HG03103 (cell line): ENCODE measurements at regions not wholly inside any gene's neighbourhood (a gene's known extent, or its start where the extent isn't known, plus 50 kb on each side); places are given as distances from the start of the nearest gene placed in this dataset.

Experiments
- ATAC-seq: cut with Tn5 transposase; IDR thresholded peaks from one replicate; pipeline ENCODE4 v1.9.1; 2021; ENCODE audit warnings: low read depth; ENCODE audit not compliant: unreplicated experiment

GRCh38 chr9:96135076-96135752 lies 166.8 kb downstream of the HSD17B3 start:
- ATAC-seq = no peak

DNA sequence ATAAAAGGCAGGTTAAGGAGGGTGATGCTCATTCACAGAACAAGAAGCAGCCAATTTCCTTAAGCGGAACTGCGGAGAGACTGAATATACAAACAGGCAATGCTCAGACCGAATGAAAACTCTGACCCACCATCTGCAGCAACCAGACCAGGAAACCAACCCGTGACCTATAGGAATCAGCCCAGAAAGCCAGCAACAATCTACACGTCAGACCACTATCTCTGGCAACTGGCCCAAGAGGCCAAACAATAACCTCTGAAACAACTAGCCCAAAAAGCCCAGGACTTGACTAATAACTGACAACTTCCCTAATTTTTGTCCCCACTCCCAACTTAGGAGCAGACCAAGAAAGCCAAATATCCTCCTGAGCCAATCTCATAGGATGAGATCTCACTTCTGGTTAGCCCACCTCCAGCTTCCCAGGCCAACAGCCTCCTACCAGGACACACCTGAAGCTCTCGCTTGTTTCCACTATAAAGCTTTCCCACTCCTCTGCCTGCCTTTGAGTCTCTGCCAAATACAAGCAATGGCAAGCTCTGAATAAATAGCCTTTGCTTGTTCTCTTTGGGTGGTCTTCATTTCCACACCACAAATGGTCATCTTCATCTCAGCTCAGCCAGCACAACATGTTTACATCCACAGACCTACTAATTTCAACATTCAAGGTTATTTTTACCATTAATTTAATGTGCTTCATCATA lies 168.5 kb downstream of the HSD17B3 start:
- no peak for ATAC-seq

DNA sequence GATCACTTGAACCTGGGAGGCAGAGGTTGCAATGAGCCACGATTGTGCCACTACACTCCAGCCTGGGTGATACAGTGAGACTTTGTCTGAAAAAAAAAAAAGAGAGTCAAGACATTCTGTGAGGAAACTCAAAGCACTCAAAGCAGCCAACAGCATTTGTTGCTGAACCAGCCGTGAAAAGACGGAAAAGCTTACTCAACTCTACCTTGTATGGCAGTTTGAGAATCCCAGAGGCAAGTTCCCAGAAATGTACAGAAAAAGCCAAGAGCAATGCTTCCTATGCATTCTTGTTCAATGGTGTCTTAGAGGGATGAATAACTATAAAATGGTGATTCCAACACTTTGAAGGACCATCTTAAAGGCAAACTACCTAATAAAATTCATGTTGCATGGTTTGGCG lies 170.2 kb downstream of the HSD17B3 start:
- no peak for ATAC-seq

DNA sequence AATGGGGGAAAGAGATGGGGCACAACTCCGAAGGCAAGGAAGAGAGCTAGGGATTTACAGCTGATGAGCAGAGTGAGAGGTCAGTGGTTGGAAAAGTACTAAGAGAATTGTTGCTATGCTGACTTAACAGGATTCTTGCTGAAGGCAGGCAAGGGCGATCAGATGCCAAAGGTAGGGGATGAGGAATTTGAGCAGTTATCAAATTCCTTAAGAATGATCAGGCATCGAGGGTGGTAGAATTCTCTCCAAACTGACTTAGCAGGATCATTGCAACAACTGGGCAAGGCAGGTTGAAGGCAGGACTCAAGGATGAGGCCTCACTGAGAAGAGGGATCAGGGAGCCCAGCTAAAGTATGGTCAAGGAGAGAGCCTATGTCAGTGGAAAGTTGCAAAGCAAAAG lies 171.0 kb downstream of the HSD17B3 start:
- no peak for ATAC-seq

- no peak for ATAC-seq
Observed at GRCh38 chr9:96129747-96130146, 172.2 kb downstream of the HSD17B3 start.

- ATAC-seq = no peak
Observed at GRCh38 chr9:96128880-96129279, 173.1 kb downstream of the HSD17B3 start.

GRCh38 chr9:96126321-96126881 lies 175.6 kb downstream of the HSD17B3 start:
- no peak for ATAC-seq

GRCh38 chr9:96125624-96126023 lies 176.4 kb downstream of the HSD17B3 start:
- ATAC-seq = no peak

GRCh38 chr9:96122751-96123150 lies 179.2 kb downstream of the HSD17B3 start:
- ATAC-seq = no peak

GRCh38 chr9:96122282-96122681 lies 179.7 kb downstream of the HSD17B3 start:
- ATAC-seq = no peak

GRCh38 chr9:96121136-96121535 lies 180.8 kb downstream of the HSD17B3 start:
- ATAC-seq = no peak

GRCh38 chr9:96117398-96118080 lies 184.4 kb downstream of the HSD17B3 start:
- no peak for ATAC-seq

GRCh38 chr9:96116275-96117064 lies 185.5 kb downstream of the HSD17B3 start:
- ATAC-seq = no peak

GRCh38 chr9:96115836-96116235 lies 186.1 kb downstream of the HSD17B3 start:
- ATAC-seq = no peak

DNA sequence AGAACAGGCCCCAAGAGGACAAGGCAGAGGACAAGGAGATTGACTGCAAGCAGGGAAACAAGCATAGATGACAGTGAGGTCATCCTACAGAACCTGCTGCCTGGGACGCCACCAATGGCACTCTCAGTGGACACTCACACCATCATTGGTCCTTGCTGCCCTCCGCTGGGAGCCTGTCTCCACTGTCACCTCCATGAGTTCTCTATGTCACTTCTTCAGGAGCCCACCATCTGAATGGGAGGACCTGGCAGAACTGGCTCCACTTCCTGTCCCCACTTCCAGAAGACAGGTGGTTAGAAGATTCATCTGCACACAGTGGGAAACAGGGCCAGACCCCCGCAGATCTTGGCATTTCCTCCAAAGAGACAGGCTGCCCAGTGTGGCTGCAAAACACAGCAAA lies 188.9 kb downstream of the HSD17B3 start:
- no peak for ATAC-seq

- no peak for ATAC-seq
Observed at GRCh38 chr9:96109680-96110351, 192.2 kb downstream of the HSD17B3 start.

GRCh38 chr9:96108691-96109380 lies 193.1 kb downstream of the HSD17B3 start:
- no peak for ATAC-seq

GRCh38 chr9:96107436-96107835 lies 194.5 kb downstream of the HSD17B3 start:
- ATAC-seq = no peak
